ENCODE measurements at regions not wholly inside any gene's neighbourhood (a gene's known extent, or its start where the extent isn't known, plus 50 kb on each side); places are given as distances from the start of the nearest gene placed in this dataset.

- H3K4me1 ChIP-seq (ENCODE audit: control insufficient read depth in 2 of 3, insufficient read depth in 2 of 3, low read depth in 1 of 3, low read length in 3 of 3): no peaks in the 10 kb centered on the region
- intact Hi-C loops (cut with DNase I): no loop called here
- DNase-seq (no peak), FAIRE-seq (no peak)
- no peaks in the 10 kb centered on the region for H3K36me3 ChIP-seq (ENCODE audit: control insufficient read depth in 2 of 3, insufficient read depth in 3 of 3, low read length in 3 of 3)
- peaks cover 0 to 2% (median 0%) of the 10 kb centered on the region in 3 donors for H3K9me3 ChIP-seq (ENCODE audit: control insufficient read depth in 2 of 3, insufficient read depth in 1 of 3, low read length in 3 of 3)
- no peak overlapping the region for H3K4me3 ChIP-seq (ENCODE audit: low read length in 3 of 3)
- no peak overlapping the region for H3K27ac ChIP-seq (ENCODE audit: low read depth in 2 of 2, low read length in 2 of 2)
- no peak overlapping the region for H3K9ac ChIP-seq (ENCODE audit: low read length in 3 of 3)
- H3K27me3 ChIP-seq (ENCODE audit: control insufficient read depth, insufficient read depth, low read length): no peaks in the 10 kb centered on the region
- no peak for TF ChIP-seq CTCF (IDR thresholded peaks at IDR 0.05; ENCODE audit: borderline replicate concordance, extremely low read depth, insufficient read depth)
Observed at GRCh38 chr5:4386152-4386551, 754.0 kb upstream of the ADAMTS16 start.

GRCh38 chr5:4387290-4387689 lies 752.8 kb upstream of the ADAMTS16 start:
- H3K4me3 ChIP-seq (ENCODE audit: low read length in 3 of 3): no peak overlapping the region
- H3K9me3 ChIP-seq (ENCODE audit: control insufficient read depth in 2 of 3, insufficient read depth in 1 of 3, low read length in 3 of 3): peaks cover 0 to 2% (median 0%) of the 10 kb centered on the region in 3 donors
- no peak for FAIRE-seq
- TF ChIP-seq CTCF (IDR thresholded peaks at IDR 0.05; ENCODE audit: borderline replicate concordance, extremely low read depth, insufficient read depth): no peak
- no peak for DNase-seq
- H3K27ac ChIP-seq (ENCODE audit: low read depth in 2 of 2, low read length in 2 of 2): no peak overlapping the region
- no peaks in the 10 kb centered on the region for H3K36me3 ChIP-seq (ENCODE audit: control insufficient read depth in 2 of 3, insufficient read depth in 3 of 3, low read length in 3 of 3)
- intact Hi-C loops (cut with DNase I): no loop called here
- H3K4me1 ChIP-seq (ENCODE audit: control insufficient read depth in 2 of 3, insufficient read depth in 2 of 3, low read depth in 1 of 3, low read length in 3 of 3): no peaks in the 10 kb centered on the region
- no peak overlapping the region for H3K9ac ChIP-seq (ENCODE audit: low read length in 3 of 3)
- no peaks in the 10 kb centered on the region for H3K27me3 ChIP-seq (ENCODE audit: control insufficient read depth, insufficient read depth, low read length)

GRCh38 chr5:4395752-4396151 lies 744.4 kb upstream of the ADAMTS16 start:
- H3K27me3 ChIP-seq (ENCODE audit: control insufficient read depth, insufficient read depth, low read length): no peaks in the 10 kb centered on the region
- DNase-seq (no peak), FAIRE-seq (no peak)
- H3K4me1 ChIP-seq (ENCODE audit: control insufficient read depth in 2 of 3, insufficient read depth in 2 of 3, low read depth in 1 of 3, low read length in 3 of 3): no peaks in the 10 kb centered on the region
- H3K9ac ChIP-seq (ENCODE audit: low read length in 3 of 3): no peak overlapping the region
- no peak overlapping the region for H3K27ac ChIP-seq (ENCODE audit: low read depth in 2 of 2, low read length in 2 of 2)
- intact Hi-C loops (cut with DNase I): no loop called here
- peaks cover 0 to 6% (median 0%) of the 10 kb centered on the region in 3 donors for H3K9me3 ChIP-seq (ENCODE audit: control insufficient read depth in 2 of 3, insufficient read depth in 1 of 3, low read length in 3 of 3)
- H3K36me3 ChIP-seq (ENCODE audit: control insufficient read depth in 2 of 3, insufficient read depth in 3 of 3, low read length in 3 of 3): no peaks in the 10 kb centered on the region
- TF ChIP-seq CTCF (IDR thresholded peaks at IDR 0.05; ENCODE audit: borderline replicate concordance, extremely low read depth, insufficient read depth): no peak
- no peak overlapping the region for H3K4me3 ChIP-seq (ENCODE audit: low read length in 3 of 3)

GRCh38 chr5:4405614-4406219 lies 734.4 kb upstream of the ADAMTS16 start:
- H3K4me3 ChIP-seq (ENCODE audit: low read length in 3 of 3): no peak overlapping the region
- H3K27me3 ChIP-seq (ENCODE audit: control insufficient read depth, insufficient read depth, low read length): no peaks in the 10 kb centered on the region
- no peaks in the 10 kb centered on the region for H3K4me1 ChIP-seq (ENCODE audit: control insufficient read depth in 2 of 3, insufficient read depth in 2 of 3, low read depth in 1 of 3, low read length in 3 of 3)
- no peak for TF ChIP-seq CTCF (IDR thresholded peaks at IDR 0.05; ENCODE audit: borderline replicate concordance, extremely low read depth, insufficient read depth)
- H3K9me3 ChIP-seq (ENCODE audit: control insufficient read depth in 2 of 3, insufficient read depth in 1 of 3, low read length in 3 of 3): no peaks in the 10 kb centered on the region
- H3K27ac ChIP-seq (ENCODE audit: low read depth in 2 of 2, low read length in 2 of 2): no peak overlapping the region
- H3K36me3 ChIP-seq (ENCODE audit: control insufficient read depth in 2 of 3, insufficient read depth in 3 of 3, low read length in 3 of 3): no peaks in the 10 kb centered on the region
- FAIRE-seq (no peak), DNase-seq (no peak)
- intact Hi-C loops (cut with DNase I): no loop called here
- H3K9ac ChIP-seq (ENCODE audit: low read length in 3 of 3): no peak overlapping the region

Data from kidney (tissue), 13 donors.